HCT116 (cell line): ENCODE measurements at regions not wholly inside any gene's neighbourhood (a gene's known extent, or its start where the extent isn't known, plus 50 kb on each side); places are given as distances from the start of the nearest gene placed in this dataset.

Source experiments
- CBX3 ChIP-seq: IDR thresholded peaks from 2 replicates; pipeline ENCODE4 v1.6.1; 2012; ENCODE audit warnings: low read depth
- EZH2 ChIP-seq: fragments of 200-600 bp; sonication (generic); IDR thresholded peaks from 2 replicates; pipeline ENCODE4 v1.6.1; 2017; ENCODE audit warnings: antibody characterized with exemption, mixed run types
- EZH2phosphoT487 ChIP-seq: fragments of 200-600 bp; IDR thresholded peaks from 2 replicates; pipeline ENCODE4 v1.6.1; 2018; ENCODE audit warnings: antibody characterized with exemption, borderline replicate concordance
- FOSL1 ChIP-seq: IDR thresholded peaks from 2 replicates; pipeline ENCODE4 v1.6.1; 2012; ENCODE audit warnings: low read depth
- POLR2A ChIP-seq: IDR thresholded peaks from 2 replicates; pipeline ENCODE4 v1.7.0; 2011; ENCODE audit warnings: borderline replicate concordance; ENCODE audit not compliant: insufficient read depth, insufficient read length; ENCODE audit errors: extremely low read depth
- POLR2AphosphoS5 ChIP-seq: IDR thresholded peaks from 2 replicates; pipeline ENCODE4 v1.6.1; 2011; ENCODE audit warnings: mild to moderate bottlenecking, low read depth, low read length, moderate library complexity
- RAD21 ChIP-seq: IDR thresholded peaks from 2 replicates; pipeline ENCODE4 v1.6.1; 2012; ENCODE audit warnings: low read depth, mild to moderate bottlenecking
- SIN3A ChIP-seq: IDR thresholded peaks from 2 replicates; pipeline ENCODE4 v1.6.1; 2012; ENCODE audit warnings: low read depth
- SRF ChIP-seq: IDR thresholded peaks from 2 replicates; pipeline ENCODE4 v1.6.1; 2012; ENCODE audit warnings: low read depth
- TCF7L2 ChIP-seq: IDR thresholded peaks from 2 replicates; pipeline ENCODE4 v1.7.0; 2011; ENCODE audit warnings: borderline replicate concordance, inconsistent platforms; ENCODE audit not compliant: insufficient read depth, insufficient read length; ENCODE audit errors: extremely low read depth
- ZNF274 ChIP-seq: fragments of 200-500 bp; sonication (Bioruptor generic); IDR thresholded peaks from 2 replicates; pipeline ENCODE4 v1.6.1; 2014; ENCODE audit warnings: mild to moderate bottlenecking, low read depth, low read length, inconsistent platforms
- TF ChIP-seq, protein P1 (sequence below), 3 experiments: fragments of 200-600 bp in 1 of 3; sonication (generic) in 1 of 3; IDR thresholded peaks in 2 of 3; conservative IDR thresholded peaks in 1 of 3; 2 replicates each; pipeline ENCODE4 v1.5.1; 2012 to 2017; ENCODE audit warnings: low read depth in 2 of 3, low read length in 2 of 3, antibody characterized with exemption in 1 of 3, borderline replicate concordance in 1 of 3, control low read depth in 1 of 3, mild to moderate bottlenecking in 1 of 3, mixed read lengths in 1 of 3, mixed run types in 1 of 3, moderate library complexity in 1 of 3; ENCODE audit not compliant: insufficient read depth in 1 of 3

- TF ChIP-seq, protein P1, sequence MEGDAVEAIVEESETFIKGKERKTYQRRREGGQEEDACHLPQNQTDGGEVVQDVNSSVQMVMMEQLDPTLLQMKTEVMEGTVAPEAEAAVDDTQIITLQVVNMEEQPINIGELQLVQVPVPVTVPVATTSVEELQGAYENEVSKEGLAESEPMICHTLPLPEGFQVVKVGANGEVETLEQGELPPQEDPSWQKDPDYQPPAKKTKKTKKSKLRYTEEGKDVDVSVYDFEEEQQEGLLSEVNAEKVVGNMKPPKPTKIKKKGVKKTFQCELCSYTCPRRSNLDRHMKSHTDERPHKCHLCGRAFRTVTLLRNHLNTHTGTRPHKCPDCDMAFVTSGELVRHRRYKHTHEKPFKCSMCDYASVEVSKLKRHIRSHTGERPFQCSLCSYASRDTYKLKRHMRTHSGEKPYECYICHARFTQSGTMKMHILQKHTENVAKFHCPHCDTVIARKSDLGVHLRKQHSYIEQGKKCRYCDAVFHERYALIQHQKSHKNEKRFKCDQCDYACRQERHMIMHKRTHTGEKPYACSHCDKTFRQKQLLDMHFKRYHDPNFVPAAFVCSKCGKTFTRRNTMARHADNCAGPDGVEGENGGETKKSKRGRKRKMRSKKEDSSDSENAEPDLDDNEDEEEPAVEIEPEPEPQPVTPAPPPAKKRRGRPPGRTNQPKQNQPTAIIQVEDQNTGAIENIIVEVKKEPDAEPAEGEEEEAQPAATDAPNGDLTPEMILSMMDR (IDR thresholded peaks at IDR 0.05 in 2 of 3, conservative IDR thresholded peaks at IDR 0.05 in 1 of 3; ENCODE audit: borderline replicate concordance in 1 of 3, insufficient read depth in 1 of 3, low read depth in 2 of 3, low read length in 2 of 3) = no peak
- no peak for TF ChIP-seq POLR2A
- TF ChIP-seq EZH2 = no peak
- no peak for TF ChIP-seq RAD21
- no peak for TF ChIP-seq SRF
- TF ChIP-seq ZNF274 = no peak
- no peak for TF ChIP-seq POLR2AphosphoS5
- TF ChIP-seq EZH2phosphoT487 = no peak
- TF ChIP-seq TCF7L2 = no peak
- TF ChIP-seq SIN3A = no peak
- no peak for TF ChIP-seq FOSL1
- TF ChIP-seq CBX3 = no peak
These were observed 1173.0 kb upstream of the CNTN5 start for GRCh38 chr11:97847730-97848129.
